Activated naive CD8-positive, alpha-beta T cell treated with anti-CD3 and anti-CD28 coated beads for 36 hours (primary cell): ENCODE measurements at regions not wholly inside any gene's neighbourhood (a gene's known extent, or its start where the extent isn't known, plus 50 kb on each side); places are given as distances from the start of the nearest gene placed in this dataset.
"Not testable (repeated sequence)": the region's sequence is repeated elsewhere in the genome, so short reads cannot be mapped to it uniquely, and the experiment has no call there.

Experiments
- DNase-seq: peaks from one replicate; pipeline ENCODE4 v3.0.0; 2021
- H3K27ac Mint-ChIP-seq: one replicate; pipeline ENCODE4 v1.8.0; 2022; ENCODE audit warnings: mild to moderate bottlenecking, moderate library complexity, mixed read lengths
- H3K27me3 Mint-ChIP-seq: one replicate; pipeline ENCODE4 v1.8.0; 2022; ENCODE audit warnings: mild to moderate bottlenecking, mixed read lengths
- H3K36me3 Mint-ChIP-seq: one replicate; pipeline ENCODE4 v1.8.0; 2021; ENCODE audit warnings: mild to moderate bottlenecking, mixed read lengths
- H3K4me1 Mint-ChIP-seq: one replicate; pipeline ENCODE4 v1.8.0; 2021; ENCODE audit warnings: mixed read lengths
- H3K4me3 Mint-ChIP-seq: one replicate; pipeline ENCODE4 v1.8.0; 2022; ENCODE audit warnings: mild to moderate bottlenecking, moderate library complexity, mixed read lengths
- H3K9me3 Mint-ChIP-seq: one replicate; pipeline ENCODE4 v1.8.0; 2022; ENCODE audit warnings: mixed read lengths

- H3K36me3 Mint-ChIP-seq, DNase-seq, H3K27me3 Mint-ChIP-seq, H3K4me1 Mint-ChIP-seq, H3K4me3 Mint-ChIP-seq, H3K9me3 Mint-ChIP-seq, H3K27ac Mint-ChIP-seq: not testable (repeated sequence)
These were observed 404.8 kb downstream of the TSHZ3 start for GRCh38 chr19:30944276-30944932.

- peaks cover 1% of the 10 kb centered on the region for H3K36me3 Mint-ChIP-seq
These were observed 406.0 kb downstream of the TSHZ3 start for GRCh38 chr19:30943101-30943843.

GRCh38 chr19:30942636-30943035, 406.6 kb downstream of the TSHZ3 start:
- Mint-ChIP-seq H3K9me3 (peaks cover 2% of the 10 kb centered on the region), H3K27ac (no peak overlapping the region), H3K4me1 (no peaks in the 10 kb centered on the region), H3K36me3 (peaks cover 1% of the 10 kb centered on the region), H3K4me3 (no peak overlapping the region), H3K27me3 (peaks cover 13% of the 10 kb centered on the region)
- DNase-seq = no peak

More at GRCh38 chr19:30943101-30943843, 406.0 kb downstream of the TSHZ3 start:
- no peak overlapping the region for H3K27ac Mint-ChIP-seq
- no peak for DNase-seq
- H3K9me3 Mint-ChIP-seq = peaks cover 2% of the 10 kb centered on the region
- no peaks in the 10 kb centered on the region for H3K4me1 Mint-ChIP-seq
- peaks cover 12% of the 10 kb centered on the region for H3K27me3 Mint-ChIP-seq
- H3K4me3 Mint-ChIP-seq = no peak overlapping the region

GRCh38 chr19:30941591-30941990, 407.6 kb downstream of the TSHZ3 start:
- Mint-ChIP-seq H3K36me3 (peaks cover 1% of the 10 kb centered on the region), H3K9me3 (peaks cover 2% of the 10 kb centered on the region), H3K27ac (no peak overlapping the region), H3K4me3 (no peak overlapping the region), H3K4me1 (no peaks in the 10 kb centered on the region), H3K27me3 (peaks cover 13% of the 10 kb centered on the region)
- DNase-seq = no peak

GRCh38 chr19:30936276-30936675, 413.0 kb downstream of the TSHZ3 start:
- Mint-ChIP-seq H3K9me3 (peaks cover 3% of the 10 kb centered on the region), H3K4me3 (no peak overlapping the region), H3K27ac (no peak overlapping the region), H3K36me3 (no peaks in the 10 kb centered on the region), H3K4me1 (no peaks in the 10 kb centered on the region), H3K27me3 (peaks cover 10% of the 10 kb centered on the region)
- no peak for DNase-seq

- Mint-ChIP-seq H3K36me3 (no peaks in the 10 kb centered on the region), H3K4me1 (no peaks in the 10 kb centered on the region), H3K4me3 (no peak overlapping the region), H3K27ac (no peak overlapping the region), H3K9me3 (peaks cover 2% of the 10 kb centered on the region), H3K27me3 (peaks cover 10% of the 10 kb centered on the region)
- no peak for DNase-seq
These were observed 414.1 kb downstream of the TSHZ3 start for GRCh38 chr19:30935146-30935545.

GRCh38 chr19:30933454-30933853, 415.8 kb downstream of the TSHZ3 start:
- H3K9me3 Mint-ChIP-seq, H3K27ac Mint-ChIP-seq, H3K4me1 Mint-ChIP-seq, H3K4me3 Mint-ChIP-seq, H3K27me3 Mint-ChIP-seq, H3K36me3 Mint-ChIP-seq, DNase-seq: not testable (repeated sequence)

- Mint-ChIP-seq H3K27me3 (peaks cover under 1% of the 10 kb centered on the region), H3K4me1 (no peaks in the 10 kb centered on the region), H3K27ac (no peak overlapping the region), H3K4me3 (no peak overlapping the region), H3K9me3 (peaks cover 2% of the 10 kb centered on the region), H3K36me3 (no peaks in the 10 kb centered on the region)
- DNase-seq = no peak
These were observed 416.4 kb downstream of the TSHZ3 start for GRCh38 chr19:30932854-30933253.

- Mint-ChIP-seq H3K36me3 (no peaks in the 10 kb centered on the region), H3K9me3 (peaks cover 8% of the 10 kb centered on the region)
These were observed 418.1 kb downstream of the TSHZ3 start for GRCh38 chr19:30930941-30931706.

GRCh38 chr19:30927705-30928104, 421.5 kb downstream of the TSHZ3 start:
- Mint-ChIP-seq H3K4me3 (no peak overlapping the region), H3K36me3 (no peaks in the 10 kb centered on the region), H3K27me3 (peaks cover 4% of the 10 kb centered on the region), H3K9me3 (peaks cover 7% of the 10 kb centered on the region), H3K27ac (no peak overlapping the region), H3K4me1 (no peaks in the 10 kb centered on the region)
- no peak for DNase-seq

More at GRCh38 chr19:30930941-30931706, 418.1 kb downstream of the TSHZ3 start:
- no peak overlapping the region for H3K27ac Mint-ChIP-seq
- H3K27me3 Mint-ChIP-seq = peaks cover 4% of the 10 kb centered on the region
- H3K4me3 Mint-ChIP-seq = no peak overlapping the region
- no peak for DNase-seq
- H3K4me1 Mint-ChIP-seq = no peaks in the 10 kb centered on the region

GRCh38 chr19:30924670-30925069, 424.6 kb downstream of the TSHZ3 start:
- no peak for DNase-seq
- no peak overlapping the region for H3K27ac Mint-ChIP-seq
- peaks cover 4% of the 10 kb centered on the region for H3K27me3 Mint-ChIP-seq
- no peaks in the 10 kb centered on the region for H3K36me3 Mint-ChIP-seq
- H3K4me3 Mint-ChIP-seq = no peak overlapping the region
- H3K9me3 Mint-ChIP-seq = peaks cover 7% of the 10 kb centered on the region
- no peaks in the 10 kb centered on the region for H3K4me1 Mint-ChIP-seq

GRCh38 chr19:30924069-30924636, 425.1 kb downstream of the TSHZ3 start:
- Mint-ChIP-seq H3K36me3 (no peaks in the 10 kb centered on the region), H3K4me1 (no peaks in the 10 kb centered on the region), H3K27ac (no peak overlapping the region), H3K27me3 (peaks cover 4% of the 10 kb centered on the region), H3K4me3 (no peak overlapping the region), H3K9me3 (peaks cover 7% of the 10 kb centered on the region)
- no peak for DNase-seq

- Mint-ChIP-seq H3K4me1 (no peaks in the 10 kb centered on the region), H3K27me3 (peaks cover 4% of the 10 kb centered on the region), H3K36me3 (no peaks in the 10 kb centered on the region), H3K27ac (no peak overlapping the region), H3K9me3 (peaks cover 7% of the 10 kb centered on the region), H3K4me3 (no peak overlapping the region)
- no peak for DNase-seq
These were observed 425.6 kb downstream of the TSHZ3 start for GRCh38 chr19:30923621-30924020.

- Mint-ChIP-seq H3K4me1 (no peaks in the 10 kb centered on the region), H3K36me3 (no peaks in the 10 kb centered on the region), H3K4me3 (no peak overlapping the region), H3K27me3 (peaks cover 8% of the 10 kb centered on the region), H3K27ac (no peak overlapping the region), H3K9me3 (peaks cover 7% of the 10 kb centered on the region)
- no peak for DNase-seq
These were observed 426.1 kb downstream of the TSHZ3 start for GRCh38 chr19:30923096-30923495.

- no peak overlapping the region for H3K27ac Mint-ChIP-seq
- H3K4me1 Mint-ChIP-seq = no peaks in the 10 kb centered on the region
- no peaks in the 10 kb centered on the region for H3K9me3 Mint-ChIP-seq
- no peak for DNase-seq
- H3K27me3 Mint-ChIP-seq = peaks cover 4% of the 10 kb centered on the region
- H3K4me3 Mint-ChIP-seq = no peak overlapping the region
- H3K36me3 Mint-ChIP-seq = no peaks in the 10 kb centered on the region
These were observed 429.0 kb downstream of the TSHZ3 start for GRCh38 chr19:30920222-30920621.
